Activated naive CD8-positive, alpha-beta T cell treated with anti-CD3 and anti-CD28 coated beads, Interleukin-2, amount 50 U/mL, for 16 hours (primary cell): ENCODE measurements at regions not wholly inside any gene's neighbourhood (a gene's known extent, or its start where the extent isn't known, plus 50 kb on each side); places are given as distances from the start of the nearest gene placed in this dataset.
"Not testable (repeated sequence)": the region's sequence is repeated elsewhere in the genome, so short reads cannot be mapped to it uniquely, and the experiment has no call there.

ENCODE experiments used
- DNase-seq: peaks from one replicate; pipeline ENCODE4 v3.0.0-alpha.2; 2020; ENCODE audit warnings: low read depth, low spot score

GRCh38 chr9:63912451-63912850 is 1372.6 kb downstream of the FOXD4L5 start:
- not testable (repeated sequence) for DNase-seq

- not testable (repeated sequence) for DNase-seq
Observed at GRCh38 chr9:63909076-63909475, 1375.9 kb downstream of the FOXD4L5 start.

- not testable (repeated sequence) for DNase-seq
Observed at GRCh38 chr9:63899637-63900190, 1385.3 kb downstream of the FOXD4L5 start.

- DNase-seq: not testable (repeated sequence)
Observed at GRCh38 chr9:63881386-63881785, 1403.6 kb downstream of the FOXD4L5 start.

- not testable (repeated sequence) for DNase-seq
Observed at GRCh38 chr9:63876380-63876779, 1408.6 kb downstream of the FOXD4L5 start.

GRCh38 chr9:63859475-63860215 is 1425.4 kb downstream of the FOXD4L5 start:
- DNase-seq: no peak

- DNase-seq: not testable (repeated sequence)
Observed at GRCh38 chr9:63859090-63859474, 1425.9 kb downstream of the FOXD4L5 start.

GRCh38 chr9:63853140-63853751 is 1431.8 kb downstream of the FOXD4L5 start:
- DNase-seq: not testable (repeated sequence)

- not testable (repeated sequence) for DNase-seq
Observed at GRCh38 chr9:63824804-63825203, 1460.2 kb downstream of the FOXD4L5 start.

- not testable (repeated sequence) for DNase-seq
Observed at GRCh38 chr9:63823375-63824201, 1461.4 kb downstream of the FOXD4L5 start.

GRCh38 chr9:63822615-63823374 is 1462.2 kb downstream of the FOXD4L5 start:
- not testable (repeated sequence) for DNase-seq

- not testable (repeated sequence) for DNase-seq
Observed at GRCh38 chr9:63821293-63821692, 1463.7 kb downstream of the FOXD4L5 start.

GRCh38 chr9:63820882-63821281 is 1464.1 kb downstream of the FOXD4L5 start:
- DNase-seq: not testable (repeated sequence)

GRCh38 chr9:63820383-63820782 is 1464.6 kb downstream of the FOXD4L5 start:
- DNase-seq: not testable (repeated sequence)

- peak; percentile 24 for DNase-seq
Observed at GRCh38 chr9:63817622-63818518, 1467.1 kb downstream of the FOXD4L5 start.

GRCh38 chr9:63816751-63817621 is 1468.0 kb downstream of the FOXD4L5 start:
- DNase-seq: peak; percentile 32

GRCh38 chr9:63814970-63815669 is 1469.9 kb downstream of the FOXD4L5 start:
- not testable (repeated sequence) for DNase-seq

GRCh38 chr9:63813391-63814021 is 1471.5 kb downstream of the FOXD4L5 start:
- DNase-seq: not testable (repeated sequence)
